H9 (cell line): ENCODE measurements at regions not wholly inside any gene's neighbourhood (a gene's known extent, or its start where the extent isn't known, plus 50 kb on each side); places are given as distances from the start of the nearest gene placed in this dataset.

Experiments
- DNase-seq: peaks from one replicate; pipeline ENCODE4 v3.0.0-alpha.2; 2017
- H2AFZ ChIP-seq: one replicate; pipeline ENCODE4 v1.6.1; 2013; ENCODE audit warnings: mild to moderate bottlenecking, low read length, control low read depth, moderate library complexity
- H2AK5ac ChIP-seq: 2 replicates; pipeline ENCODE4 v1.6.1; 2013; ENCODE audit warnings: low read length, control low read depth, mixed read lengths; ENCODE audit not compliant: insufficient read length
- H2BK120ac ChIP-seq: one replicate; pipeline ENCODE4 v1.6.1; 2013; ENCODE audit warnings: low read depth, mild to moderate bottlenecking, low read length, control low read depth, inconsistent platforms; ENCODE audit not compliant: poor library complexity, severe bottlenecking
- H2BK12ac ChIP-seq: 2 replicates; pipeline ENCODE4 v1.6.1; 2013; ENCODE audit warnings: low read length, control low read depth, mixed read lengths, low read depth; ENCODE audit not compliant: insufficient read length
- H2BK15ac ChIP-seq: 2 replicates; pipeline ENCODE4 v1.6.1; 2013; ENCODE audit warnings: low read depth, low read length, control low read depth
- H2BK20ac ChIP-seq: one replicate; pipeline ENCODE4 v1.6.1; 2013; ENCODE audit warnings: low read depth, mild to moderate bottlenecking, low read length, control low read depth, inconsistent platforms; ENCODE audit not compliant: poor library complexity, severe bottlenecking
- H2BK5ac ChIP-seq: 2 replicates; pipeline ENCODE4 v1.6.1; 2013; ENCODE audit warnings: low read length, control low read depth, mixed read lengths; ENCODE audit not compliant: insufficient read length
- H3K14ac ChIP-seq: 2 replicates; pipeline ENCODE4 v1.6.1; 2013; ENCODE audit warnings: low read length, control low read depth; ENCODE audit not compliant: insufficient read depth
- H3K18ac ChIP-seq: 2 replicates; pipeline ENCODE4 v1.6.1; 2013; ENCODE audit warnings: low read depth, mild to moderate bottlenecking, mixed read lengths, low read length, control low read depth; ENCODE audit not compliant: insufficient read length
- H3K23ac ChIP-seq: 2 replicates; pipeline ENCODE4 v1.6.1; 2013; ENCODE audit warnings: low read length, control low read depth, mixed read lengths, low read depth; ENCODE audit not compliant: insufficient read length
- H3K23me2 ChIP-seq: 2 replicates; pipeline ENCODE4 v1.6.1; 2013; ENCODE audit warnings: low read depth, mild to moderate bottlenecking, mixed read lengths, low read length, control low read depth; ENCODE audit not compliant: insufficient read length, poor library complexity, severe bottlenecking
- H3K27ac ChIP-seq: 2 replicates; pipeline ENCODE4 v1.5.1; 2013; ENCODE audit warnings: low read length, control low read depth, mixed read lengths, low read depth; ENCODE audit not compliant: insufficient read length
- H3K27me3 ChIP-seq: 2 replicates; pipeline ENCODE4 v1.6.1; 2013; ENCODE audit warnings: low read length, control low read depth, inconsistent platforms; ENCODE audit not compliant: insufficient read depth
- H3K4ac ChIP-seq: 2 replicates; pipeline ENCODE4 v1.6.1; 2013; ENCODE audit warnings: low read depth, mild to moderate bottlenecking, control low read depth, inconsistent platforms, low read length, moderate library complexity
- H3K4me1 ChIP-seq: 2 replicates; pipeline ENCODE4 v1.6.1; 2013; ENCODE audit warnings: low read length, control low read depth, inconsistent platforms; ENCODE audit not compliant: insufficient read depth
- H3K4me2 ChIP-seq: 2 replicates; pipeline ENCODE4 v1.6.1; 2013; ENCODE audit warnings: low read length, control low read depth, mixed read lengths; ENCODE audit not compliant: insufficient read length, insufficient read depth
- H3K56ac ChIP-seq: 2 replicates; pipeline ENCODE4 v1.6.1; 2013; ENCODE audit warnings: low read depth, mild to moderate bottlenecking, mixed read lengths, low read length, control low read depth; ENCODE audit not compliant: insufficient read length
- H3K79me1 ChIP-seq: 2 replicates; pipeline ENCODE4 v1.6.1; 2013; ENCODE audit warnings: low read depth, mild to moderate bottlenecking, moderate library complexity, low read length, control low read depth, inconsistent platforms; ENCODE audit not compliant: insufficient read depth, poor library complexity, severe bottlenecking
- H3K79me2 ChIP-seq: 2 replicates; pipeline ENCODE4 v1.6.1; 2013; ENCODE audit warnings: low read length, control low read depth, inconsistent platforms; ENCODE audit not compliant: insufficient read depth
- H3K9ac ChIP-seq: 2 replicates; pipeline ENCODE4 v1.6.1; 2013; ENCODE audit warnings: low read length, control low read depth, mixed read lengths; ENCODE audit not compliant: insufficient read length; ENCODE audit errors: extremely low read depth
- H3K9me3 ChIP-seq: one replicate; pipeline ENCODE4 v1.6.1; 2013; ENCODE audit warnings: low read depth, low read length, inconsistent platforms; ENCODE audit not compliant: control insufficient read depth
- H3T11ph ChIP-seq: one replicate; pipeline ENCODE4 v1.6.1; 2013; ENCODE audit warnings: mild to moderate bottlenecking, low read length, control low read depth, inconsistent platforms
- H4K20me1 ChIP-seq: one replicate; pipeline ENCODE4 v1.6.1; 2013; ENCODE audit not compliant: control insufficient read depth, insufficient read length, insufficient read depth
- H4K5ac ChIP-seq: 2 replicates; pipeline ENCODE4 v1.6.1; 2013; ENCODE audit warnings: low read depth, mild to moderate bottlenecking, mixed read lengths, low read length, control low read depth; ENCODE audit not compliant: insufficient read length
- H4K8ac ChIP-seq: replicated peaks from 2 replicates; pipeline ENCODE4 v1.6.1; 2013; ENCODE audit warnings: low read length, control low read depth, mixed read lengths, low read depth; ENCODE audit not compliant: insufficient read length
- H4K91ac ChIP-seq: 2 replicates; pipeline ENCODE4 v1.6.1; 2013; ENCODE audit warnings: low read depth, mild to moderate bottlenecking, moderate library complexity, mixed read lengths, low read length, control low read depth; ENCODE audit not compliant: insufficient read length
- H3K27ac Mint-ChIP-seq, 3 experiments: 2 replicates in 2 of 3; 3 replicates in 1 of 3; pipeline ENCODE4 v1.8.0; 2020 to 2021; ENCODE audit warnings: mixed read lengths in 3 of 3, mild to moderate bottlenecking in 1 of 3, moderate library complexity in 1 of 3
- H3K27me3 Mint-ChIP-seq: 2 replicates; pipeline ENCODE4 v1.8.0; 2021; ENCODE audit warnings: low read depth, mild to moderate bottlenecking, moderate library complexity, mixed read lengths
- H3K36me3 Mint-ChIP-seq, 3 experiments: 2 replicates in 2 of 3; 3 replicates in 1 of 3; pipeline ENCODE4 v1.8.0; 2020 to 2021; ENCODE audit warnings: low read depth in 3 of 3, mixed read lengths in 3 of 3; ENCODE audit not compliant: insufficient read depth in 1 of 3
- H3K4me1 Mint-ChIP-seq, 2 experiments: 2 replicates each; pipeline ENCODE4 v1.8.0; 2020; ENCODE audit warnings: mixed read lengths in 2 of 2
- H3K4me3 Mint-ChIP-seq, 2 experiments: 2 replicates in 1 of 2; 3 replicates in 1 of 2; pipeline ENCODE4 v1.8.0; 2020 to 2021; ENCODE audit warnings: mild to moderate bottlenecking in 2 of 2, mixed read lengths in 2 of 2, moderate library complexity in 1 of 2
- H3K9me3 Mint-ChIP-seq, 2 experiments: 2 replicates in 1 of 2; 3 replicates in 1 of 2; pipeline ENCODE4 v1.8.0; 2020; ENCODE audit warnings: mild to moderate bottlenecking in 2 of 2, mixed read lengths in 2 of 2, moderate library complexity in 1 of 2
- CTCF ChIP-seq: fragments of 200-600 bp; sonication (generic); conservative IDR thresholded peaks from 3 replicates; pipeline ENCODE4 v1.8.0; 2021; ENCODE audit warnings: antibody characterized with exemption, mild to moderate bottlenecking
- WGBS: extraction: QIAGEN DNeasy Blood & Tissue Kit; methylation state at CpG from one replicate; pipeline ENCODE4 v1.1.7; 2013; ENCODE audit warnings: missing lambda C conversion rate, low lambda C conversion rate, mixed read lengths; ENCODE audit not compliant: insufficient read length; ENCODE audit errors: extremely low coverage; 5-methylcytosine and 5-hydroxymethylcytosine counted together

- Histone ChIP-seq H4K91ac (no peak overlapping the region), H3K23ac (no peak overlapping the region), H3K9me3 (peaks cover 78% of the 10 kb centered on the region), H3K9ac (no peak overlapping the region), H2AFZ (no peak overlapping the region), H2BK120ac (no peak overlapping the region), H4K8ac (no peak overlapping the region), H3K23me2 (no peaks in the 10 kb centered on the region), H4K20me1 (no peaks in the 10 kb centered on the region), H3K4me1 (no peaks in the 10 kb centered on the region), H3K4ac (no peak overlapping the region), H2BK15ac (no peak overlapping the region), H3K79me1 (no peaks in the 10 kb centered on the region), H2BK20ac (no peak overlapping the region), H2BK12ac (no peak overlapping the region), H3K27me3 (no peaks in the 10 kb centered on the region), H3K4me2 (no peak overlapping the region), H2AK5ac (no peak overlapping the region), H2BK5ac (no peak overlapping the region), H3K79me2 (no peaks in the 10 kb centered on the region), H3K18ac (no peak overlapping the region), H3K14ac (no peak overlapping the region), H3K56ac (no peak overlapping the region), H4K5ac (no peak overlapping the region), H3K27ac (no peak overlapping the region), H3T11ph (no peak overlapping the region)
- H3K27me3 Mint-ChIP-seq: peaks cover 3% of the 10 kb centered on the region
- no peak overlapping the region; a peak in 1 of 7 replicates for H3K27ac Mint-ChIP-seq
- H3K9me3 Mint-ChIP-seq: peaks cover 61 to 90% of the 10 kb centered on the region in 2 experiments
- peaks cover 12 to 31% (median 13%) of the 10 kb centered on the region in 3 experiments; a peak in 5 of 7 replicates for H3K36me3 Mint-ChIP-seq
- no peak overlapping the region for H3K4me3 Mint-ChIP-seq
- no peaks in the 10 kb centered on the region for H3K4me1 Mint-ChIP-seq
- DNase-seq: no peak
- whole genome bisulfite sequencing: no CpG with 5 or more reads among the region's 10 CpGs
- no peak for TF ChIP-seq CTCF
Measured at GRCh38 chr14:105836730-105837129, 310.3 kb downstream of the TMEM121 start.
